ENCODE measurements at regions not wholly inside any gene's neighbourhood (a gene's known extent, or its start where the extent isn't known, plus 50 kb on each side); places are given as distances from the start of the nearest gene placed in this dataset.

- H3K27me3 ChIP-seq, result no peaks in the 10 kb centered on the region
- 82 to 91% methylated on average over 4 of the region's 4 CpGs for WGBS, 2 donors
- no peak for FAIRE-seq
- H3K4me1 ChIP-seq, result peaks cover 3 to 11% (median 8%) of the 10 kb centered on the region in 3 donors
- H3K27ac ChIP-seq, result no peak overlapping the region
- H3K9me3 ChIP-seq, result no peaks in the 10 kb centered on the region
- no peaks in the 10 kb centered on the region for H3K36me3 ChIP-seq
- TF ChIP-seq, protein P1, sequence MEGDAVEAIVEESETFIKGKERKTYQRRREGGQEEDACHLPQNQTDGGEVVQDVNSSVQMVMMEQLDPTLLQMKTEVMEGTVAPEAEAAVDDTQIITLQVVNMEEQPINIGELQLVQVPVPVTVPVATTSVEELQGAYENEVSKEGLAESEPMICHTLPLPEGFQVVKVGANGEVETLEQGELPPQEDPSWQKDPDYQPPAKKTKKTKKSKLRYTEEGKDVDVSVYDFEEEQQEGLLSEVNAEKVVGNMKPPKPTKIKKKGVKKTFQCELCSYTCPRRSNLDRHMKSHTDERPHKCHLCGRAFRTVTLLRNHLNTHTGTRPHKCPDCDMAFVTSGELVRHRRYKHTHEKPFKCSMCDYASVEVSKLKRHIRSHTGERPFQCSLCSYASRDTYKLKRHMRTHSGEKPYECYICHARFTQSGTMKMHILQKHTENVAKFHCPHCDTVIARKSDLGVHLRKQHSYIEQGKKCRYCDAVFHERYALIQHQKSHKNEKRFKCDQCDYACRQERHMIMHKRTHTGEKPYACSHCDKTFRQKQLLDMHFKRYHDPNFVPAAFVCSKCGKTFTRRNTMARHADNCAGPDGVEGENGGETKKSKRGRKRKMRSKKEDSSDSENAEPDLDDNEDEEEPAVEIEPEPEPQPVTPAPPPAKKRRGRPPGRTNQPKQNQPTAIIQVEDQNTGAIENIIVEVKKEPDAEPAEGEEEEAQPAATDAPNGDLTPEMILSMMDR (IDR thresholded peaks at IDR 0.05), result no peak
- H3K4me3 ChIP-seq, result no peak overlapping the region
- intact Hi-C loops (cut with DNase I), result no loop called here
- no peak for DNase-seq
- ATAC-seq, result no peak
Measured at GRCh38 chr18:22493940-22494339, 76.2 kb upstream of the CTAGE1 start.

DNA sequence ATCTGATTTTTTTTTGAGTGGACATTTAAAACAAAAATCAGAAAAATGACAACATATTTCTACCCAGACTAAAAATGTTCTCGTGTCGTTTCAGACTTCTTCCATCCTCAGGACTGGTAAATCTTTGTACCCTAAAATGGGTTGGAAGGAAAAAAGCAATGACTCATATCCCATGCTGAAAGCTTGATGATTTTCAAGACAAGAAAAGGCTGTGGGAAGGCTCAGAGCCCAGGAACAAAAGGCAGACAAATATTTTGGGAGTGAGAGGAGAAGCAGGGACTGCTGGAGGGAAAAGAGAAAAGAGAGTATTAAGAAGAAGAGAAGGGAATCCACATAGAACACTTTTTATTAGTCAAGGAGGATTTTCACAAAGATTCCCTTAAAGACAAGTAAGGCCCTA is 77.1 kb upstream of the CTAGE1 start:
- Histone ChIP-seq H3K27ac (no peak overlapping the region), H3K4me1 (peaks cover 3 to 8% (median 6%) of the 10 kb centered on the region in 3 donors), H3K27me3 (no peaks in the 10 kb centered on the region), H3K9me3 (no peaks in the 10 kb centered on the region), H3K4me3 (no peak overlapping the region), H3K36me3 (no peaks in the 10 kb centered on the region)
- FAIRE-seq (no peak), DNase-seq (no peak), ATAC-seq (peak in 1 of 4 donors; percentile 9)
- WGBS, 2 donors, result 88 to 94% methylated on average over 2 of the region's 2 CpGs
- intact Hi-C loops (cut with DNase I), result no loop called here
- TF ChIP-seq, protein P1 (IDR thresholded peaks at IDR 0.05), result no peak

DNA sequence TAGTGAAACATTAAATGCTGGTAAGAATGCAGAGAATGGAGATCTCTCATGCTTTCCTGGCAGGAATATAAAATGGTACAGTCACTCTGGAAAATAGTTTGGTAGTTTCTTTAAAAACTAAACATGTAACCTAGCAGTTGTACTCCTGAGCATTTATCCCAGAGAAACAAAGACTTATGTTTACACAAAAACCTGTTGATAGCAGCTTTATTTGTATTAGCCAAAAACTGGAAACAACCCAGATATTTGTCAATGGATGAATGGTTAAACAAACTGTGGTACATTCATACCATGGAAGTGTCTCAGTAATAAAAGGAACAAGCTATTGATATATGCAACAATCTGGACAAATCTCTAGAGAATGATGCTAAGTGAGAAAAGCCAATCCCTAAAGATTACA is 81.7 kb upstream of the CTAGE1 start:
- ATAC-seq (peak; percentile 66 to 95 (median 89)), DNase-seq (no peak), FAIRE-seq (no peak)
- Histone ChIP-seq H3K9me3 (no peaks in the 10 kb centered on the region), H3K4me3 (no peak overlapping the region), H3K4me1 (peaks cover 0 to 8% (median 0%) of the 10 kb centered on the region in 3 donors), H3K27me3 (no peaks in the 10 kb centered on the region), H3K36me3 (no peaks in the 10 kb centered on the region), H3K27ac (peak overlapping the region in 1 of 4 donors; percentile 40)
- intact Hi-C loops (cut with DNase I), result no loop called here
- TF ChIP-seq, protein P1 (IDR thresholded peaks at IDR 0.05), result no peak

DNA sequence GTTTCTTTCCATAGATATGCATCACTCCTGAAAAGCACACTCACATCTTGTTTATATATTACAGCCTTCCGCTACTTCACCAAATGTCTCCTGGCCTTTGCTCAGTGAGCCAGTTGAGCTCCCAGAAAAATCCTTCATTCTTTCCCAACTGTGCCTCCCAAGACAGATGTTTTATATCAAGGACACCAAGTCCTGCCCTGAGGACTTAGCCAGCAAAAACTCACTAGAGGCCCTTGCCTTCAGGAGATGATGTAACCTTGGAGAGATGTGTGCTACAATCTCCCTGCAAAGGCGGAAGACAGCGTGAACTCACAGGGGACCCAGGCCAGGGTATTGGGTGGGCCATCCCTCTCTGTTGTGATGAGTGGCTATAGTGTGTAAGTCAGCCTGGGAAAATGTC is 86.1 kb upstream of the CTAGE1 start:
- Histone ChIP-seq H3K27ac (no peak overlapping the region), H3K4me3 (no peak overlapping the region), H3K27me3 (no peaks in the 10 kb centered on the region), H3K4me1 (peaks cover 0 to 6% (median 0%) of the 10 kb centered on the region in 3 donors), H3K36me3 (no peaks in the 10 kb centered on the region), H3K9me3 (no peaks in the 10 kb centered on the region)
- no peak for DNase-seq
- TF ChIP-seq, protein P1 (IDR thresholded peaks at IDR 0.05), result no peak
- peak in 2 of 4 donors; percentile 30 to 39 for ATAC-seq
- WGBS, 2 donors, result 93 to 94% methylated on average over 3 of the region's 3 CpGs
- intact Hi-C loops (cut with DNase I), result loop anchor here in 1 of 3 donors (10.0 kb wide), 1 partner anchor 51 kb away; no protein-coding TSS in a partner anchor
- no peak for FAIRE-seq

GRCh38 chr18:22504251-22505030 is 86.7 kb upstream of the CTAGE1 start:
- Histone ChIP-seq H3K36me3 (no peaks in the 10 kb centered on the region), H3K27ac (no peak overlapping the region), H3K9me3 (no peaks in the 10 kb centered on the region), H3K4me1 (no peaks in the 10 kb centered on the region), H3K4me3 (no peak overlapping the region), H3K27me3 (no peaks in the 10 kb centered on the region)
- 87 to 92% methylated on average over 2 of the region's 2 CpGs for WGBS, 2 donors
- intact Hi-C loops (cut with DNase I), result loop anchor here in 1 of 3 donors (10.0 kb wide), 1 partner anchor 50 kb away; no protein-coding TSS in a partner anchor
- TF ChIP-seq, protein P1 (IDR thresholded peaks at IDR 0.05), result no peak
- no peak for ATAC-seq
- FAIRE-seq, result no peak
- no peak for DNase-seq
